Esophagus muscularis mucosa (tissue), 4 donors: ENCODE measurements at regions not wholly inside any gene's neighbourhood (a gene's known extent, or its start where the extent isn't known, plus 50 kb on each side); places are given as distances from the start of the nearest gene placed in this dataset.

Source experiments
- DNase-seq: peaks from one replicate; pipeline ENCODE4 v3.0.0-alpha.2; 2017; ENCODE audit errors: extremely low spot score
- H3K27ac ChIP-seq, 4 donors: fragments of 200-600 bp; sonication (generic); replicated peaks in 1 of 4; 1 replicate in 3 of 4; 2 replicates in 1 of 4; pipeline ENCODE4 v1.5.1; 2016 to 2019; ENCODE audit warnings: mild to moderate bottlenecking in 1 of 4
- H3K27me3 ChIP-seq, 4 donors: fragments of 200-600 bp; sonication (generic); one replicate each; pipeline versions ENCODE4 v1.5.1 to v1.6.0; 2016 to 2019
- H3K36me3 ChIP-seq, 4 donors: fragments of 200-600 bp; sonication (generic); one replicate each; pipeline ENCODE4 v1.5.1; 2016 to 2019
- H3K4me1 ChIP-seq, 4 donors: fragments of 200-600 bp; sonication (generic); one replicate each; pipeline ENCODE4 v1.5.1; 2016 to 2019
- H3K4me3 ChIP-seq, 4 donors: fragments of 200-600 bp; sonication (generic); 1 replicate in 2 of 4; 2 replicates in 2 of 4; pipeline ENCODE4 v1.5.1; 2016 to 2019; ENCODE audit warnings: mild to moderate bottlenecking in 4 of 4, moderate library complexity in 1 of 4
- H3K9me3 ChIP-seq, 4 donors: fragments of 200-600 bp; sonication (generic); 1 replicate in 3 of 4; 2 replicates in 1 of 4; pipeline ENCODE4 v1.5.1; 2016 to 2019
- EP300 ChIP-seq: sonication (generic); formaldehyde crosslinking; IDR thresholded peaks from one replicate; pipeline ENCODE4 v1.6.1; 2017; ENCODE audit warnings: antibody characterized with exemption
- POLR2A ChIP-seq: fragments of 450-650 bp; IDR thresholded peaks from one replicate; pipeline ENCODE4 v1.6.1; 2017; ENCODE audit warnings: antibody characterized with exemption, moderate library complexity, mild to moderate bottlenecking, low read depth
- POLR2AphosphoS5 ChIP-seq, 2 donors: sonication (generic); formaldehyde crosslinking; IDR thresholded peaks; one replicate each; pipeline ENCODE4 v1.6.1; 2017; ENCODE audit warnings: antibody characterized with exemption in 2 of 2
- WGBS: methylation state at CpG from one replicate; pipeline ENCODE4 v1.1.5; 2018; 5-methylcytosine and 5-hydroxymethylcytosine counted together
- intact Hi-C: fragments of 100-400 bp; cut with DNase I; formaldehyde crosslinking; loops from one replicate; pipeline ENCODE4 v1.15.1; 2023
- TF ChIP-seq, protein P1 (sequence below), 3 experiments: fragments of 200-600 bp in 2 of 3; fragments of 450-650 bp in 1 of 3; sonication (generic) in 2 of 3; IDR thresholded peaks; one replicate each; pipeline ENCODE4 v1.5.1; 2017 to 2019; ENCODE audit warnings: antibody characterized with exemption in 3 of 3, mild to moderate bottlenecking in 2 of 3, moderate library complexity in 1 of 3

DNA sequence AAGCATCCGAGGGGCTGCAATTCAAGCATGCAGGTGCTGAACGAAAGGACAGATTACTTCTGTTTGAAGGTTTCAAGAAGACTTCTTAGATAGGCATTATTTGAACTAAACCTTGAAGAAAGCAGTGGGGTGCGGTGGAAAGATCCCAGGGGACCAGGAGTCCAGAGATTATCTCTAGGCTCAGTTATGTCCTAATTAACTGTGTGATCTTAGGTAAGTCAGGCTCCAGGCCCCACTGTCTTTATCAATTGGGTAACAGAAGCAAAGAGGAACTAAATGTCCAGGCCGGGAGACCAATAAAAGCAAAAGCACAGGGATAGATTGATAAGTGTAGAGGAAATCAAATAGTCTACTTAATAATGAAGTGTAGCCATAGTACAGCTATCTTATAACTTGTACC, 72.9 kb upstream of the CDC42BPA start:
- TF ChIP-seq POLR2AphosphoS5 (IDR thresholded peaks at IDR 0.05) (no peak), EP300 (no peak), POLR2A (no peak)
- TF ChIP-seq, protein P1, sequence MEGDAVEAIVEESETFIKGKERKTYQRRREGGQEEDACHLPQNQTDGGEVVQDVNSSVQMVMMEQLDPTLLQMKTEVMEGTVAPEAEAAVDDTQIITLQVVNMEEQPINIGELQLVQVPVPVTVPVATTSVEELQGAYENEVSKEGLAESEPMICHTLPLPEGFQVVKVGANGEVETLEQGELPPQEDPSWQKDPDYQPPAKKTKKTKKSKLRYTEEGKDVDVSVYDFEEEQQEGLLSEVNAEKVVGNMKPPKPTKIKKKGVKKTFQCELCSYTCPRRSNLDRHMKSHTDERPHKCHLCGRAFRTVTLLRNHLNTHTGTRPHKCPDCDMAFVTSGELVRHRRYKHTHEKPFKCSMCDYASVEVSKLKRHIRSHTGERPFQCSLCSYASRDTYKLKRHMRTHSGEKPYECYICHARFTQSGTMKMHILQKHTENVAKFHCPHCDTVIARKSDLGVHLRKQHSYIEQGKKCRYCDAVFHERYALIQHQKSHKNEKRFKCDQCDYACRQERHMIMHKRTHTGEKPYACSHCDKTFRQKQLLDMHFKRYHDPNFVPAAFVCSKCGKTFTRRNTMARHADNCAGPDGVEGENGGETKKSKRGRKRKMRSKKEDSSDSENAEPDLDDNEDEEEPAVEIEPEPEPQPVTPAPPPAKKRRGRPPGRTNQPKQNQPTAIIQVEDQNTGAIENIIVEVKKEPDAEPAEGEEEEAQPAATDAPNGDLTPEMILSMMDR (IDR thresholded peaks at IDR 0.05) = no peak
- WGBS = 93% methylated on average over 4 of the region's 4 CpGs
- intact Hi-C loops = no loop called here

GRCh38 chr1:227390525-227390924, 72.2 kb upstream of the CDC42BPA start:
- Histone ChIP-seq H3K9me3 (no peaks in the 10 kb centered on the region), H3K27ac (no peak overlapping the region), H3K4me3 (no peak overlapping the region), H3K4me1 (no peaks in the 10 kb centered on the region), H3K27me3 (no peaks in the 10 kb centered on the region), H3K36me3 (no peaks in the 10 kb centered on the region)
- TF ChIP-seq POLR2AphosphoS5 (IDR thresholded peaks at IDR 0.05) = no peak
- TF ChIP-seq, protein P1 (IDR thresholded peaks at IDR 0.05) = no peak
- TF ChIP-seq POLR2A = no peak
- TF ChIP-seq EP300 = no peak
- no peak for DNase-seq
- WGBS = 88% methylated on average over 2 of the region's 2 CpGs
- intact Hi-C loops = no loop called here

More for the DNA sequence above, 72.9 kb upstream of the CDC42BPA start:
- Histone ChIP-seq H3K36me3 (no peaks in the 10 kb centered on the region), H3K27ac (no peak overlapping the region), H3K9me3 (no peaks in the 10 kb centered on the region), H3K4me3 (no peak overlapping the region), H3K4me1 (no peaks in the 10 kb centered on the region), H3K27me3 (no peaks in the 10 kb centered on the region)
- no peak for DNase-seq

- DNase-seq = no peak
- Histone ChIP-seq H3K4me1 (no peaks in the 10 kb centered on the region), H3K27me3 (no peaks in the 10 kb centered on the region), H3K4me3 (no peak overlapping the region), H3K36me3 (no peaks in the 10 kb centered on the region), H3K27ac (no peak overlapping the region), H3K9me3 (no peaks in the 10 kb centered on the region)
- intact Hi-C loops = no loop called here
- WGBS = 78% methylated on average over 4 of the region's 4 CpGs
- TF ChIP-seq POLR2A (no peak), POLR2AphosphoS5 (IDR thresholded peaks at IDR 0.05) (no peak), EP300 (no peak)
- TF ChIP-seq, protein P1 (IDR thresholded peaks at IDR 0.05) = no peak
These were observed 70.2 kb upstream of the CDC42BPA start for GRCh38 chr1:227388214-227389168.

DNA sequence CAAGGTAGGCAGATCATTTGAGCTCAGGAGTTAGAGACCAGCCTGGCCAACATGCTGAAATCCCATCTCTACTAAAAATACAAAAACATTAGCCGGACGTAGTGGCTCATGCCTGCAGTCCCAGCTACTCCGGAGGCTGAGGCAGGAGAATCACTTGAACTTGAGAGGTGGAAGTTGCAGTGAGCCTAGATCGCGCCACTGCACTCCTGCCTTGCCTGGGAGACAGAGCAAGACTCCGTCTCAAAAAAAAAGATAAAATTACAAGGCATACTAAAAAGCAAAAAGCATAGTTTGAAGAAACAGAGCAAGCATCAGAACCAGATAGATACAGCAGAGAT, 61.2 kb upstream of the CDC42BPA start:
- TF ChIP-seq EP300 (no peak), POLR2A (no peak), POLR2AphosphoS5 (IDR thresholded peaks at IDR 0.05) (no peak)
- TF ChIP-seq, protein P1 (IDR thresholded peaks at IDR 0.05) = no peak
- Histone ChIP-seq H3K36me3 (no peaks in the 10 kb centered on the region), H3K27me3 (no peaks in the 10 kb centered on the region), H3K4me3 (no peak overlapping the region), H3K9me3 (no peaks in the 10 kb centered on the region), H3K4me1 (peaks cover 0 to 8% (median 0%) of the 10 kb centered on the region in 4 donors), H3K27ac (no peak overlapping the region)
- DNase-seq = no peak
- intact Hi-C loops = no loop called here
- 95% methylated on average over 6 of the region's 6 CpGs for WGBS
